Omental fat pad (tissue), 3 donors: ENCODE measurements at regions not wholly inside any gene's neighbourhood (a gene's known extent, or its start where the extent isn't known, plus 50 kb on each side); places are given as distances from the start of the nearest gene placed in this dataset.
"Not testable (repeated sequence)": the region's sequence is repeated elsewhere in the genome, so short reads cannot be mapped to it uniquely, and the experiment has no call there.

Source experiments
- ATAC-seq: fragments of 150-250 bp; one replicate; pipeline ENCODE4 v1.9.1; 2016; ENCODE audit warnings: mild to moderate bottlenecking, moderate library complexity; ENCODE audit not compliant: low FRiP score
- DNase-seq: peaks from one replicate; pipeline ENCODE4 v3.0.0-alpha.2; 2019; ENCODE audit warnings: low spot score
- TF ChIP-seq, protein P1 (sequence below), 3 donors: fragments of 450-650 bp; IDR thresholded peaks; one replicate each; pipeline ENCODE4 v1.5.1; 2016 to 2017; ENCODE audit warnings: antibody characterized with exemption in 3 of 3, mild to moderate bottlenecking in 3 of 3, moderate library complexity in 2 of 3

DNA sequence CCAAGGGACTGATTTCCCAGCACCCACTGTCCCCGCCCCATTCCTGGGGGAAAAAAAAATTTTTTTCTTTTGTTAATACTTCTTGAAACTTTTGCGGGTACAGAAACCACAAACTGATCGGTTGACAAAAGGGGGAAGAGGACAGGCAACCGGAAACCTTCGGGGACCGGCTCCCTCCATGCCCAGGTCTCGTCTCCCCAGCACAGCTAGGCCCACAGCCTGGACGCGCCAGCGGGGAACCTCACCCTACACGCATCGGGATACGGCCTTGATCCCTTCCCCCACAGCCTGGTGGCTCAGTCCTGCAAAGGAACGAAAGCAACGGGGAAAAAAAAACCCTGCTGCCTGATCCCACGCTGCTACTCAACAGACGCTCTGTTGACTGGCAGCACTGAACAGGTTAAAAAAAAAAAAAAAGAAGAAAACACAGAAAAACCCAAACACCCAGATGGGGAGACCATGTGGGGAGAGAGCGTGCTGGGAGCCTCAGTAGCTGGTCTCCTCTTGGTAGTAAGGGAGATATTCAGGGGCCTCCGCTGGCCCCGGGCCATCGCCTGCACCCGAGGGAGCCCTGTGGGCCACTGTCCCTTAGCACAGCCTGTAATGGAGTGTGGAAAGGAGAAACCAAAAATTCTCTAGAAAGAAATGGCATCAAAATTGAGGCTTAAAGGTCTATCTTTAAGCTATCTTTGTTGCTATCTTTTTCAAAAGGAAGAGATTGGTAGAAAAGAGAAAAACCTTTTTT is 185.7 kb downstream of the POTEC start:
- not testable (repeated sequence) for ATAC-seq, DNase-seq

DNA sequence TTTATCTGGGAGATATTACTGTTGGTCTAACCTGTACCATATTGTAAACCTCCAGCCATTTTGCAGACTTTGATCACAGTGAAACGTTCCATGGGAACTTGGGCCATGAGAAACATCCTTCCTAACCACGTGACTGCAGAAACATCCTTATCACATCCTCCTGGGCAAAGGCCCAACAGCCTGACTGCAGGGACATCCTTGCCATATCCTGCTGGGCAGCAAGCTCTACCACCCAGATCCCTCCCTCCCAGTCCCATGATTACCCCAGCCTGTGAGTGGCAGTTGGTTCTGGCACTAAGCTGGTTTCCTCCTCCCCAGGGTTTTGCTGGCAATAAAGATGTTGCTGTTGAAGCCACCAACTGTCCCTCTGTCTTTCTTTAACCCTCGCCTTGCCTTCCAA is 201.2 kb downstream of the POTEC start:
- ATAC-seq, DNase-seq: not testable (repeated sequence)

DNA sequence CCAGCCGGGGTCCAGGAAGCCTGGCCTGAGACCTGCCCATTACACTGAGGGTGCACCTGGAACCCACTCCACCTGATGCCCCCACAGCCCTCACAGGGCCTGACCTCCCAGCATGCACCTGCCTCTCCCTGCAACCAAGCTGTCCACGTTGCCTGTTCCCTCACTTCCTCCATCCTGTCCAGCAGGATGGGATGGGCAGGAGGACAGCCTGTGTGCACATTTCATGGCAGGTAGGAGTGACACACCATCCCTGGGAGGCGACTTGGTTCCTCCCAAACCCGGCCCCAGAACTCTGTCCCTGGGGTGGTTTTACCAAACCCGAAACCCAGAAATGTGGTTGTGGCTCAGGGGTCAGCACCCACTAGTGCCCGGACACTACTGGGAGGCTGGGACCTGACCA is 203.8 kb upstream of the ZNF519 start:
- not testable (repeated sequence) for DNase-seq, ATAC-seq

DNA sequence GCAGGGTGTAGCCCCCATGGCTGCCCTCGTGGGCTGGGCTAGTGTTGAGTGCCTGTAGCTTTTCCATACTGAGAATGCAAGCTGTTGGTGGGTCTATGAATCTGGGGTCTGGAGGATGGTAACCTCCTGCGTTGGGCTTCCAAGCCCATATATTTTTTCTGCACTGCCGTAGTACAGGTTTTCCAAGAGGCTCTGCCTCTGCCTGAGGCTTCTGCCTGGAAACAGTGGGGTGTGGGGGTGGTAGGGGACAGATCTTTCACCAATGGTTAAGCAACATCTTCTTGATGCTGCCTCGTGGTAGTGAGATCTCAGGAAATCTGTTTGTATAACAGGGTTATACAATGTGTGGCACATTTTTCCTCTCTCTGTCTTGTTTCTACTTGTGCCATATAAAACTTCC is 189.0 kb upstream of the ZNF519 start:
- not testable (repeated sequence) for ATAC-seq, DNase-seq

DNA sequence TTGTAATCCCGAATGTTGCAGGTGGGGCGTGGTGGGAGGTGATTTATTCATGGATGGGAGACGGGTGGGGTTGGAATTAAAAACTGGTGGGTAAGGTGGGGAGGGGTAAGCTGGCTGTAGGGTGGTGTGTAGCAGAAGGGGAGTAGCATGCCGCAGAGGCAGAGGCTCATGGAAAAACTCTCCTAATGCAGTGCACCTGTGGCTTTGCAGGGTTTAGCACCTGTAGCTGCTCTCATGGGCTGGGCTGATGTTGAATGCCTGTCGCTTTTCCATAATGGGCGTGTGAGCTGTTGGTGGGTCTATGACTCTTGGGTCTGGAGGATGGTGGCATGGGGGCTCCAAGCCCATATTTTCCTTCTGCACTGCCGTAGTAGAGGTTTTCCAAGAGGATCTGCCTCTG is 169.0 kb upstream of the ZNF519 start:
- not testable (repeated sequence) for ATAC-seq, DNase-seq

DNA sequence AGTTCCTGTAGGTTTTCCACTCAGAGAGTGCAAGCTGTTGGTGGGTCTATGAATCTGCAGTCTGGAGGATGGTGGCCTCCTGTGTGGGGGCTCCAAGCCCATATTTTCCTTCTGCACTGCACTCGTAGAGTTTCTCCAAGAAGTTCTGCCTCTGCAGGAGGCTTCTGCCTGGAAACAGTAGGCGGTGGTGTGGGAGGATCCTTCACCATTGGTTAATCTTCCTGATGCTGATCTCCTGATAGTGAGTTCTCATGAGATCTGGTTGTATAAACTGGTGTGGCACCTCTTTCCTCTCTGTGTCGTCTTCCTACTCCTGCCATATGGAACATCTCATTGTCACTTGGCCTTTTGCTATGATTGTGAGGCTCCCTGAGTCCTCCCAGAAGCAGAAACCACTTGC is 162.8 kb upstream of the ZNF519 start:
- ATAC-seq, DNase-seq: not testable (repeated sequence)

DNA sequence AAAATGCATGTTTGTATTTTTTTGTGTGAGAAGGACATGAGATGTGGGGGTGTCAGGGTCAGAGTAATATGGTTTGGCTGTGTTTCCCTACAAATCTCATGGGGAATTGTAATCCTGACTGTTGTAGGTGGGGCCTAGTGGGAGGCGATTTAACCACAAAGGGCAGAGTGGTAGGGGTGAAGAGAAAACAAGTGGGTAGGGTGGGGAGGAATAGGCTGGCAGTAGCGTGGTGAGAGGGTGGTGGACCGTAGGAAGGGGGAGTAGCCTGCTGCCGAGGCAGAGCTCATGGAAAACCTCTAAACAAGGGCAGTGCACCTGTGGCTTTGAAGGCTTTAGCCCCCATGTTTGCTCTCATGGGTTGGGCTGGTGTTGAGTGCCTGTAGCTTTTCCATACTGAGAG is 152.8 kb upstream of the ZNF519 start:
- TF ChIP-seq, protein P1, sequence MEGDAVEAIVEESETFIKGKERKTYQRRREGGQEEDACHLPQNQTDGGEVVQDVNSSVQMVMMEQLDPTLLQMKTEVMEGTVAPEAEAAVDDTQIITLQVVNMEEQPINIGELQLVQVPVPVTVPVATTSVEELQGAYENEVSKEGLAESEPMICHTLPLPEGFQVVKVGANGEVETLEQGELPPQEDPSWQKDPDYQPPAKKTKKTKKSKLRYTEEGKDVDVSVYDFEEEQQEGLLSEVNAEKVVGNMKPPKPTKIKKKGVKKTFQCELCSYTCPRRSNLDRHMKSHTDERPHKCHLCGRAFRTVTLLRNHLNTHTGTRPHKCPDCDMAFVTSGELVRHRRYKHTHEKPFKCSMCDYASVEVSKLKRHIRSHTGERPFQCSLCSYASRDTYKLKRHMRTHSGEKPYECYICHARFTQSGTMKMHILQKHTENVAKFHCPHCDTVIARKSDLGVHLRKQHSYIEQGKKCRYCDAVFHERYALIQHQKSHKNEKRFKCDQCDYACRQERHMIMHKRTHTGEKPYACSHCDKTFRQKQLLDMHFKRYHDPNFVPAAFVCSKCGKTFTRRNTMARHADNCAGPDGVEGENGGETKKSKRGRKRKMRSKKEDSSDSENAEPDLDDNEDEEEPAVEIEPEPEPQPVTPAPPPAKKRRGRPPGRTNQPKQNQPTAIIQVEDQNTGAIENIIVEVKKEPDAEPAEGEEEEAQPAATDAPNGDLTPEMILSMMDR (IDR thresholded peaks at IDR 0.05), result no peak
- no peak for ATAC-seq

DNA sequence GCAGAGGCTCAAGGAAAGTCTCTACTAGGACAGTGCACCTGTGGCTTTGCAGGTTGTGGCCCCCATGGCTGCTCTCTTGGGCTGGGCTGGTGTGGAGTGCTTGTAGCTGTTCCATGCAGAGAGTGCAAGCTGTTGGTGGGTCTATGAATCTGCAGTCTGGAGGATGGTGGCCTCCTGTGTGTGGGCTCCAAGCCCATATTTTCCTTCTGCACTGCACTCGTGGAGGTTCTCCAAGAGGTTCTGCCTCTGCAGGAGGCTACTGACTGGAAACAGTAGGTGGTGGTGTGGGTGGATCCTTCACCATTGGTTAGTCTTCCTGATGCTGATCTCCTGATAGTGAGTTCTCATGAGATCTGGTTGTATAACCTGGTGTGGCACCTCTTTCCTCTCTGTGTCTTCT is 143.2 kb upstream of the ZNF519 start:
- not testable (repeated sequence) for DNase-seq, ATAC-seq

More for the DNA sequence above, 152.8 kb upstream of the ZNF519 start:
- DNase-seq, result no peak

DNA sequence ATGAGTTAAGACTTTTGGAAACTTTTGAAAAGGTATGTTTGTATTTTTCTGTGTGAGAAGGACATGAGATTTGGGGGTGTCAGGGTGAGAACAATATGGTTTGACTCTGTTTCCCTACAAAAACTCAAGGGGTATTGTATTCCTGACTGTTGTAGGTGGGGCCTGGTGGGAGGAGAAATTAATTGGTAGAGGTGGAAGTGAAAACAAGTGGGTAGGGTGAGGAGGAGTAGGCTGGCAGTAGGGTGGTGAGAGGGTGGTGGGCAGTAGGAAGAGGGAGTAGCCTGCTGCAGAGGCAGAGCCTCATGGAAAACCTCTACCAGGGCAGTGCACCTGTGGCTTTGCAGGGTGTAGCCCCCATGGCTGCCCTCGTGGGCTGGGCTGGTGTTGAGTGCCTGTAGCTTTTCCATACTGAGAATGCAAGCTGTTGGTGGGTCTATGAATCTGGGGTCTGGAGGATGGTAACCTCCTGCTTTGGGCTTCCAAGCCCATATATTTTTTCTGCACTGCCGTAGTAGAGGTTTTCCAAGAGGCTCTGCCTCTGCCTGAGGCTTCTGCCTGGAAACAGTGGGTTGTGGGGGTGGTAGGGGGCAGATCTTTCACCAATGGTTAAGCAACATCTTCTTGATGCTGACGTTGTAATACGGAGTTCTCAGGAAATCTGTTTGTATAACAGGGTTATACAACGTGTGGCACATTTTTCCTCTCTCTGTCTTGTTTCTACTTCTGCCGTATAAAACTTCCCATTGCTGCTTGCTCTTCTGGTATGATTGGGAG is 133.6 kb upstream of the ZNF519 start:
- DNase-seq, ATAC-seq: not testable (repeated sequence)

DNA sequence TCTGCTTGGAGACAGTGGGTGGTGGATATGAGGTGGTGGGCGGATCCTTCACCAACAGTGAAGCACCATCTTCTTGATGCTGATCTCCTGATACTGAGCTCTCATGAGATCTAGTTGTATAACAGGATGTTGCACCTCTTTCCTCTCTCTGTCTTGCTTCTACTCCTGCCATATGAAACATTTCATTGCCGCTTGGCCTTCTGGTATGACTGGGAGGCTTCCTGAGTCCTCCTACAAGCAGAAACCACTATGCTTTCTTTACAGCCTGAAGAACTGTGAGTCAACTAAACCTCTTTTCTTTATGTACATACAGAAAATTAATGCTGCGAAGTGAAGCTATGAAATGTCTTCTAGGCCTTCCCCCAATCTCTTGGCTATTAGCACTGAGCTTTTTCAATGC is 130.6 kb upstream of the ZNF519 start:
- DNase-seq, result not testable (repeated sequence)

DNA sequence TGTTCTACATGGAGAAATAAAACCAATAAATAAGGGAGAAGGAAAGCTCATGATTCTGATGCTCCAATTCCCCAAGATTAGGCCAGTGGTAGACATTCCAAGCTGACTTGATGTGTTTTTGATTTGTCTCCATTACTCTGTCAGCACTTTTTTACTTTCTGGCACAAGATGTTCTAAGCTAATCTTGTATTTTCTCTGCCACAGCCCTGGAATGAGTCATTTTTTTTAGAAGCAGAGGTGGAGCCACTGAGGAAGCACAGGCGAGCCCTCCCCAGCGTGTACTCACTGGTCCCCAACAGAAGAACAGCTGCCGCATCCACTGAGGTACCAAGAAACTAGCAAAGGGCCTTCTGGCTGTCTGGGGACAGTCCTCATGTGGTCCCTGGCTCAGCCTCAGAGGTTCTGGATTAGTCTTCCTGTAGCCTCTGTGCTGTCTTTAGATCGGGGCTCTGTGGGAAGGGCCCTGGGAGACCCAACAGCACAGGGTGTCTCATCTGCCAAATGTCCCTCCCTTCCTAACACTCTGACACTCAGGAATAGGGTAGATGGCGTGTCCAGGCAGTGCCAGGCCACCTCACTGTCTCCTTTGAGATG is 117.9 kb upstream of the ZNF519 start:
- not testable (repeated sequence) for ATAC-seq, DNase-seq

More for the DNA sequence above, 130.6 kb upstream of the ZNF519 start:
- ATAC-seq, result not testable (repeated sequence)

DNA sequence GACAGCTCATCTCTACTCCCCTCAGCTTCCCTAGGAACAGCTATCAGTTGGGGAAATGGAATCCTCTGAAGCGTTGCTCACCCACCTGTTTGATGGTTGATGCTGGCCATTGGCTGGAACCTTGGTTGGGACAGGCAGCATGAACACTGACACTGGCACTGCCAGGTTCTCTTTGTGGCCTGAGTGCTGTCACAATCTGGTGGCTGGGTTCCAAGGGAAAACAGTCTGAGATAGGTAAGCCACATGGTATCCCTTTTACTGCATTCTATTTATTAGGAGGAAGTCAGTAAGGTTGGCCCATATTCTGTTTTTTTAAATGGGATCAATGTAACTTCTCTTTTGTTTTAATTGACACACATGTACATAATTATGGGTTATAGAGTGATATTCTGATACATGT is 107.0 kb upstream of the ZNF519 start:
- ATAC-seq, DNase-seq: not testable (repeated sequence)

DNA sequence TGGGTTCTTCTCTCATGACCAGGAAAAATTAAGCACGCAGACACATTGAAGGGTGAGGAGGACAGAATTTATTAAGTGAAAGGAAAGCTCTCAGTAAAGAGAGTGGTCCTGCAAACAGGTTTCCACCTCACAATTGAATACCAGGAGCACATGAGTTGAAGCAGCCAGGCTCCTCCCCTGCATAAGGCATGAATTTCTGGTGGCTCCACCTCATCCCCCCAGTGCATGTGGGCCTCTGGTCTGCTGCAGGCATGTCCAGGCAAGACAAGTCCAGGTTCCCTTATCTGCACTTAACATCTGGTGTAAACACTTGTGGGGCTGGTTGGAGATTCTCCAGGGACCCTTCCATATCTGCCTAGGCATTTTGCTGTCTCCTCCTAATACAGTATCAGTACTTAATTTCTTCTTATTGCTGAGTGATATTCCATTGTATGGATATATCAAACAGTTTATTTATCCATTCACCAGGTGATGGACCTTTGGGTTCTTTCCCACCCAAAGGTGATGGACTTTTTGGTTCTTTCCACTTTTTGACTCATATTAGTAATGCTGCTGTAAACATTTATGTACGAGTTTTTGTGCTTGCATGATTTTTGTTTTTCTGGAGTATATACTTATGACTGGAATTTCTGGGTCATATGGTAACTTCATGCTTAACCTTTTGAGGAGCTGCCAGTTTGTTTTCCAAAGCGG is 104.3 kb upstream of the ZNF519 start:
- not testable (repeated sequence) for DNase-seq, ATAC-seq

DNA sequence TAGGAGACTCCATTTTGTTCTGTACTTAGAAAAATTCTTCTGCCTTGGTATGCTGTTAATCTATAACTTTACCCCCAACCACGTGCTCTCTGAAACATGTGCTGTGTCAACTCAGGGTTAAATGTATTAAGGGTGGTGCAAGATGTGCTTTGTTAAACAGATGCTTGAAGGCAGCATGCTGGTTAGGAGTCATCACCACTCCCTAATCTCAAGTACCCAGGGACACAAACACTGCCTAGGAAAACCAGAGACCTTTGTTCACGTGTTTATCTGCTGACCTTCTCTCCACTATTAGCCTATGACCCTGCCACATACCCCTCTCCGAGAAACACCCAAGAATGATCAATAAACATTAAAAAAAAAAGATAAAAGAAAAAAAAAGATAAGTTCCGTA is 93.0 kb upstream of the ZNF519 start:
- DNase-seq, ATAC-seq: not testable (repeated sequence)

DNA sequence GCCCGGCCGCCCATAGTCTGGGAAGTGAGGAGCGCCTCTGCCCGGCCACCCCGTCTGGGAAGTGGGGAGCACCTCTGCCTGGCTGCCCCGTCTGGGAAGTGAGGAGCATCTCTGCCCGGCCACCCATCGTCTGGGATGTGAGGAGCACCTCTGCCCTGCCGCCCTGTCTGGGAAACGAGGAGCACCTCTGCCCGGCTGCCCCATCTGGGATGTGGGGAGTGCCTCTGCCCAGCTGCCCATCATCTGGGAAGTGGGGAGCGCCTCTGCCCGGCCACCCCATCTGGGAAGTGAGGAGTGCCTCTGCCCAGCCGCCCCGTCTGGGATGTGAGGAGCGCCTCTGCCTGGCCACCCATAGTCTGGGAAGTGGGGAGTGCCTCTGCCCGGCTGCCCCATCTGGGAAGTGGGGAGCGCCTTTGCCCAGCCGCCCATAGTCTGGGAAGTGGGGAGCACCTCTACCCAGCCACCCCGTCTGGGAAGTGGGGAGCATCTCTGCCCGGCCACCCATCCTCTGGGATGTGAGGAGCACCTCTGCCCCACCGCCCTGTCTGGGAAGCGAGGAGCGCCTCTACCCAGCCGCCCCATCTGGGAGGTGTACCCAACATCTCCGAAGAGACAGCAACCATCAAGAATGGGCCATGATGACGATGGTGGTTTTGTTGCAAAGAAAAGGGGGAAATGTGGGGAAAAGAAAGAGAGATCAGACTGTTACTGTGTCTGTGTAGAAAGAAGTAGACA is 92.5 kb upstream of the ZNF519 start:
- DNase-seq, ATAC-seq: not testable (repeated sequence)

DNA sequence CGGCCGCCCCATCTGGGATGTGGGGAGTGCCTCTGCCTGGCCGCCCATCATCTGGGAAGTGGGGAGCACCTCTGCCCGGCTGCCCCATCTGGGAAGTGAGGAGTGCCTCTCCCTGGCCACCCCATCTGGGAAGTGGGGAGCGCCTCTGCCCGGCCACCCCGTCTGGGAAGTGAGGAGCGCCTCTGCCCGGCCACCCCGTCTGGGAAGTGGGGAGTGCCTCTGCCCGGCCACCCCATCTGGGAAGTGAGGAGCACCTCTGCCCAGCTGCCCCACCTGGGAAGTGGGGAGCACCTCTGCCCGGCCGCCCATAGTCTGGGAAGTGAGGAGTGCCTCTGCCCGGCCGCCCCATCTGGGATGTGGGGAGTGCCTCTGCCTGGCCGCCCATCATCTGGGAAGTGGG is 91.7 kb upstream of the ZNF519 start:
- ATAC-seq, DNase-seq: not testable (repeated sequence)

DNA sequence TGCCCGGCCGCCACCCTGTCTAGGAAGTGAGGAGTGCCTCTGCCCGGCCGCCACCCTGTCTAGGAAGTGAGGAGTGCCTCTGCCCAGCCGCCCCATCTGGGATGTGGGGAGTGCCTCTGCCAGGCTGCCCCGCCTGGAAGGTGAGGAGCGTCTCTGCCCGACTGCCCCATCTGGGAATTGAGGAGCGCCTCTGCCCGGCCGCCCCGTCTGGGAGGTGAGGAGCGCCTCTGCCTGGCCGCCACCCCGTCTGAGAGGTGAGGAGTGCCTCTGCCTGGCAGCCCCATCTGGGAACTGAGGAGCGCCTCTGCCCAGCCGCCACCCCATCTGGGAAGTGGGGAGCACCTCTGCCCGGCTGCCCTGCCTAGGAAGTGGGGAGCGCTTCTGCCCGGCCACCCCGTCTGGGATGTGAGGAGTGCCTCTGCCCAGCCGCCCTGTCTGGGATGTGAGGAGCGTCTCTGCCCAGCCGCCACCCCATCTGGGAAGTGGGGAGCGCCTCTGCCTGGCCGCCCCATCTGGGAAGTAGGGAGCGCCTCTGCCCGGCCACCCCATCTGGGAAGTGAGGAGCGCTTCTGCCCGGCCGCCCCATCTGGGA is 91.1 kb upstream of the ZNF519 start:
- not testable (repeated sequence) for ATAC-seq, DNase-seq
